Stomach (tissue), 8 donors: ENCODE measurements at regions not wholly inside any gene's neighbourhood (a gene's known extent, or its start where the extent isn't known, plus 50 kb on each side); places are given as distances from the start of the nearest gene placed in this dataset.

Experiments used
- DNase-seq, 2 donors: peaks; one replicate each; pipeline versions ENCODE4 v3.0.0 to v3.0.0-alpha.2; 2013 to 2019
- H3K27ac ChIP-seq, 5 donors: fragments of 200-600 bp in 4 of 5; sonication (generic) in 4 of 5; one replicate each; pipeline ENCODE4 v1.5.1; 2013 to 2019; ENCODE audit warnings: mild to moderate bottlenecking in 1 of 5, moderate library complexity in 1 of 5
- H3K27me3 ChIP-seq, 3 donors: fragments of 200-600 bp; sonication (generic); one replicate each; pipeline ENCODE4 v1.5.1; 2017 to 2019; ENCODE audit warnings: mixed run types in 1 of 3
- H3K36me3 ChIP-seq, 4 donors: fragments of 200-600 bp; sonication (generic); 1 replicate in 3 of 4; 2 replicates in 1 of 4; pipeline ENCODE4 v1.5.1; 2016 to 2019
- H3K4me1 ChIP-seq, 4 donors: fragments of 200-600 bp; sonication (generic); one replicate each; pipeline ENCODE4 v1.5.1; 2016 to 2019
- H3K4me3 ChIP-seq, 4 donors: fragments of 200-600 bp; sonication (generic) in 3 of 4; one replicate each; pipeline ENCODE4 v1.5.1; 2016 to 2019; ENCODE audit warnings: mild to moderate bottlenecking in 1 of 4
- H3K9me3 ChIP-seq, 4 donors: fragments of 200-600 bp; sonication (generic); one replicate each; pipeline ENCODE4 v1.5.1; 2016 to 2019
- CTCF ChIP-seq, 7 experiments: fragments of 450-650 bp in 4 of 7; fragments of 200-600 bp in 3 of 7; sonication (generic) in 3 of 7; IDR thresholded peaks; one replicate each; pipeline ENCODE4 v1.5.1; 2016 to 2019; ENCODE audit warnings: antibody characterized with exemption in 7 of 7, control low read depth in 2 of 7, mild to moderate bottlenecking in 1 of 7
- EP300 ChIP-seq: sonication (generic); formaldehyde crosslinking; IDR thresholded peaks from one replicate; pipeline ENCODE4 v1.6.1; 2017; ENCODE audit warnings: antibody characterized with exemption
- POLR2A ChIP-seq, 4 donors: fragments of 450-650 bp; IDR thresholded peaks; one replicate each; pipeline ENCODE4 v1.6.1; 2016; ENCODE audit warnings: antibody characterized with exemption in 4 of 4, control low read depth in 2 of 4, mild to moderate bottlenecking in 1 of 4, moderate library complexity in 1 of 4
- POLR2AphosphoS5 ChIP-seq, 3 donors: sonication (generic); formaldehyde crosslinking; IDR thresholded peaks; one replicate each; pipeline ENCODE4 v1.6.1; 2016; ENCODE audit warnings: antibody characterized with exemption in 3 of 3
- WGBS, 5 donors: extraction: QIAGEN DNeasy Blood & Tissue Kit in 3 of 5; methylation state at CpG; one replicate each; pipeline versions ENCODE4 v1.1.5 to v1.1.7; 2013 to 2018; 5-methylcytosine and 5-hydroxymethylcytosine counted together
- intact Hi-C: fragments of 100-400 bp; cut with DNase I; formaldehyde crosslinking; loops from one replicate; pipeline ENCODE4 v1.15.1; 2023; ENCODE audit warnings: low total_unique reads
- donor health status: healthy with polysubstance abuse.
- donor health status: Bipolar disorder and iron deficiency.
- donor health status: healthy.

GRCh38 chr10:128803790-128804189 lies 663.3 kb upstream of the MGMT start:
- no peak for DNase-seq
- no peaks in the 10 kb centered on the region for H3K9me3 ChIP-seq
- WGBS, 5 donors = 48 to 57% (median 52%) methylated on average over 8 of the region's 8 CpGs
- TF ChIP-seq EP300 = no peak
- no peak for TF ChIP-seq POLR2A (IDR thresholded peaks at IDR 0.05)
- no peaks in the 10 kb centered on the region for H3K27me3 ChIP-seq
- H3K36me3 ChIP-seq = no peaks in the 10 kb centered on the region
- intact Hi-C loops = no loop called here
- no peak overlapping the region for H3K27ac ChIP-seq
- no peak overlapping the region for H3K4me3 ChIP-seq
- no peaks in the 10 kb centered on the region for H3K4me1 ChIP-seq

GRCh38 chr10:128804411-128804810 lies 662.6 kb upstream of the MGMT start:
- no peak for TF ChIP-seq EP300
- H3K4me3 ChIP-seq = no peak overlapping the region
- DNase-seq = no peak
- H3K36me3 ChIP-seq = no peaks in the 10 kb centered on the region
- no peaks in the 10 kb centered on the region for H3K9me3 ChIP-seq
- H3K27ac ChIP-seq = no peak overlapping the region
- WGBS, 5 donors = 81 to 91% (median 87%) methylated on average over 2 of the region's 2 CpGs
- no peaks in the 10 kb centered on the region for H3K4me1 ChIP-seq
- H3K27me3 ChIP-seq = no peaks in the 10 kb centered on the region
- intact Hi-C loops = no loop called here

- Histone ChIP-seq H3K27me3 (no peaks in the 10 kb centered on the region), H3K4me3 (no peak overlapping the region), H3K36me3 (no peaks in the 10 kb centered on the region), H3K4me1 (no peaks in the 10 kb centered on the region), H3K27ac (no peak overlapping the region), H3K9me3 (no peaks in the 10 kb centered on the region)
- intact Hi-C loops = no loop called here
- TF ChIP-seq CTCF (IDR thresholded peaks at IDR 0.05) (no peak), POLR2A (IDR thresholded peaks at IDR 0.05) (no peak), POLR2AphosphoS5 (IDR thresholded peaks at IDR 0.05) (no peak), EP300 (no peak)
- WGBS, 5 donors = 60 to 72% (median 66%) methylated on average over 4 of the region's 4 CpGs
- DNase-seq = peak in 1 of 2 donors; percentile 11
Measured at GRCh38 chr10:128808921-128809440, 658.1 kb upstream of the MGMT start.

GRCh38 chr10:128811511-128811910 lies 655.5 kb upstream of the MGMT start:
- no peaks in the 10 kb centered on the region for H3K36me3 ChIP-seq
- no peaks in the 10 kb centered on the region for H3K9me3 ChIP-seq
- DNase-seq = no peak
- no peaks in the 10 kb centered on the region for H3K4me1 ChIP-seq
- TF ChIP-seq POLR2A (IDR thresholded peaks at IDR 0.05) = no peak
- no peak for TF ChIP-seq CTCF (IDR thresholded peaks at IDR 0.05)
- no peak for TF ChIP-seq EP300
- TF ChIP-seq POLR2AphosphoS5 (IDR thresholded peaks at IDR 0.05) = no peak
- WGBS, 5 donors = 79 to 91% (median 90%) methylated on average over 10 of the region's 10 CpGs
- H3K27ac ChIP-seq = no peak overlapping the region
- intact Hi-C loops = no loop called here
- H3K4me3 ChIP-seq = no peak overlapping the region
- no peaks in the 10 kb centered on the region for H3K27me3 ChIP-seq

- intact Hi-C loops = no loop called here
- no peak overlapping the region for H3K27ac ChIP-seq
- DNase-seq = peak in 1 of 2 donors; percentile 42
- no peaks in the 10 kb centered on the region for H3K27me3 ChIP-seq
- WGBS, 5 donors = 55 to 74% (median 72%) methylated on average over 12 to 15 of the region's 15 CpGs
- H3K4me1 ChIP-seq = no peaks in the 10 kb centered on the region
- H3K36me3 ChIP-seq = no peaks in the 10 kb centered on the region
- H3K4me3 ChIP-seq = no peak overlapping the region
- no peaks in the 10 kb centered on the region for H3K9me3 ChIP-seq
- no peak for TF ChIP-seq POLR2AphosphoS5 (IDR thresholded peaks at IDR 0.05)
- no peak for TF ChIP-seq EP300
- no peak for TF ChIP-seq POLR2A (IDR thresholded peaks at IDR 0.05)
- no peak for TF ChIP-seq CTCF (IDR thresholded peaks at IDR 0.05)
Measured at GRCh38 chr10:128812000-128812399, 655.0 kb upstream of the MGMT start.
